ENCODE measurements at regions not wholly inside any gene's neighbourhood (a gene's known extent, or its start where the extent isn't known, plus 50 kb on each side); places are given as distances from the start of the nearest gene placed in this dataset.
"Not testable (repeated sequence)": the region's sequence is repeated elsewhere in the genome, so short reads cannot be mapped to it uniquely, and the experiment has no call there.

- DNase-seq = no peak
These were observed 1378.1 kb downstream of the EFNA5 start for GRCh38 chr5:106292654-106293053.

GRCh38 chr5:106290841-106291240 is 1379.9 kb downstream of the EFNA5 start:
- no peak for DNase-seq

DNA sequence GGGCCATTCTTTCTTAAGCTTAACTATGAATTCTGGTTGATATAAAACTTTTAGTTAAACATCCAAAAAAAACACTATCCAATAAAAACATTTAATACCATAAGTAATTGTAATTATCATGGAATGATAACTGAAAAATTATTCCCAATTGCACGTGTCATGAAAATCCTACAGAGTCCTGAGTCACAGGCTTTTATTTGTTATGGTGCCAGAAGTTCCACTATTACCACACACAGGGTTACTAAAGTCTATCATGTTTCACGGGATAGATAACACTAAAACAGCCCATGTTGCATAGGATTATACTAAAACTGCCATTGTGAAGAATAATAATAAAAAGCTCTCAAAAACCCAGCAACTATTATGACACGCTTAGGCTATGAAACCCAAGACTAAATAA is 1381.8 kb downstream of the EFNA5 start:
- DNase-seq = no peak

- no peak for DNase-seq
These were observed 1393.1 kb downstream of the EFNA5 start for GRCh38 chr5:106277540-106278096.

DNA sequence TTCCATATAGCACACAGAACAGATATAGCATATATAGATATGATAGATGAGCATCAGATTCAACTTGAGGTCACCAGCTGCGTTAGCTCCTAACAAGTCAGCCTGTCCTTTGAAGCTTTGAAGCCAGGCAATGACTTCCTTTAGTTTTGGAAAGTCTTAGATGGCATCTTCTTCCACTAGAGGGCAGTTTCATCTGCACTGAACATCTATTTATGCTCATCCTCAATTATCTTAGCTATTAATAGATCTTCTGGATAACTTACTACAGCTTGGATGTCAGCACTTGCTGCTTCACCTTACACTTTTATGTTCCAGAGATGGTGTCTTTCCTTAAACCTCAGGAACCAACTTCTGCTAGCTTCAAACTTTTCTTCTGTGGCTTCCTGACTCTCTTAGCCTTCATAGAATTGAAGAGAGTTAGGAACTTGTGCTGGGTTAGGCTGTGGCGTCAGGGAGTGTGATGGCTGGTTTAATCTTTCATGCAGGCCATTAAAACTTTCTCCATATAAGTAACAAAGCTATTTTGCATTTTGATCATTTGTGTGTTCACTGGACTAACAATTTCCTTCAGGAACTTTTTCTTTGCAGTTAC is 1401.4 kb downstream of the EFNA5 start:
- no peak for DNase-seq

DNA sequence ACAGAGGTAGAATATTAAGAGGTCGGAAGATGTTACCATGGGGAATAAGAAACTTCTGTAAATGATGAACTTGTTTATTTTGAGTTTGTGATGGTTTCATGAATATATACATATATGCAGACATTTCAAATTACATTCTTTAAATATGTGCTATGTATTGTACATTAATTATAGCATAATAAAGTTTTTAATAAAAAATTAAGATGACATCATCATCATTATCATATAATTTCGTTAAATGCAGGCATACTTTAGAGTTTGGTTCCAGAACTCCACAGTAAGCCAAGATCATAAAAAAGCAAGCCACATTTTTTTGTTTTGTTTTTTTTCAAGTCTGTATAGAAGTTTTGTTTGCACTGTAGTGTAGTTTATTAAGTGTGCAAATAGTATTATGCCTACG is 1403.5 kb downstream of the EFNA5 start:
- DNase-seq = no peak

GRCh38 chr5:106262395-106262794 is 1408.3 kb downstream of the EFNA5 start:
- no peak for DNase-seq

DNA sequence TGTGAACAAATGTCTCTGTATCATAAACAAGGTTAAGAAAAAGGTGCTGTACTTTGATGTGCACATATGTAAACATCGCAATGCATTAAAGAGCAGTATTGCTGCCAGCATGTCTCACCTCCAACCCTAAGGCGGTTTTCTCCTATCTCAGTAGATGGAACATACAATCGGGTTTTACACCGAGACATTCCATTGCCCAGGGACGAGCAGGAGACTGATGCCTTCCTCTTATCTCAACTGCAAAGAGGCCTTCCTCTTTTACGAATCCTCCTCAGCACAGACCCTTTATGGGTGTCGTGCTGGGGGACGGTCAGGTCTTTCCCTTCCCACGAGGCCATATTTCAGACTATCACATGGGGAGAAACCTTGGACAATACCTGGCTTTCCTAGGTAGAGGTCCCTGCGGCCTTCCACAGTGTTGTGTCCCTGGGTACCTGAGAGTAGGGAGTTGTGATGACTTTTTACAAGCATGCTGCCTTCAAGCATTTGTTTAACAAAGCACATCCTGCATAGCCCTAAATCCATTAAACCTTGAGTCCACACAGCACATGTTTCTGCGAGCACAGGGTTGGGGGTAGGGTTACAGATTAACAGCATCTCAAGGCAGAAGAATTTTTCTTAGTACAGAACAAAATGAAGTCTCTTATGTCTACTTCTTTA is 1411.2 kb downstream of the EFNA5 start:
- DNase-seq = not testable (repeated sequence)

DNA sequence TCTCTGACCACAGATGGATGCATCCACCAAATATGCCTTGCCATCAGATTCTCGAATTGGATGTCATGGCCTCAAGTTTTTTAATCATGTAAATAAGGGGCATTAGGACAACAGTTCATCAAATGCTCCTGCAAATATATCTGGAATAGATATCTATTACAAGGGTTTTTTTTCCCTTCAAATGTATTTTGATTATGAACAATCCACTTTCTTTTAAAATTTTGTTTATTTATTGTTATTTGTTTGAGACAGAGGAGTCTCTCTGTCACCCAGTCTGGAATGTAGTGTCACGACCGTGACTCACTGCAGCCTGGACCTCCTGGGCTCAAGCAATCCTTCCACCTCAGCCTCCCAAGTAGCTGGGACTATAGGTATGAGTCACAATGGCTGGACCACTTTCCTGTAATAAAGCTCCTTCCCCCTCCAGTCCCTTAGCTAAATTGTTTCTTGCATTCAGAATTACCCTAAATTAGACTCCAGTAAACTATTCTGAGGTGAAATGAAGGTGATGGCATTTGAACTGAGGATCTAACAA is 1412.1 kb downstream of the EFNA5 start:
- no peak for DNase-seq

DNA sequence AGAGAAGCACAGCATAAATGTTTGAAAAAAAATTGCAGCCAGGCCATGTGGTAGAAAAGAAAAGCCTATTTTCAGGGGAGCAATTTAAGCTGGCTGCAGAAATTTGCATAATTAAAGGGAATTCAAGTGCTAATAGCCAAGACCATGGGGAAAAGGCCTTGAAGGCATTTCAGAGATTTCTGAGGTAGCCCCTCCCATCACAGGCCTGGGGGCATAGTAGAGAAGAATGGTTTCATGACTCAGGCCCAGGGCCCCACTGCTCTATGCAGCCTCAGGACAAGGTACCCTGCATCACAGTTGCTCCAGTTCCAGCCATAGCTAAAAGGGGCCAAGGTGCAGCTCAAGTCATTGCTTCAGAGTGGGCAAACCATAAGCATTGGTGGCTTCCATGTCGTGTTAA is 1416.0 kb downstream of the EFNA5 start:
- DNase-seq = no peak

GRCh38 chr5:106246044-106246745 is 1424.5 kb downstream of the EFNA5 start:
- not testable (repeated sequence) for DNase-seq

DNA sequence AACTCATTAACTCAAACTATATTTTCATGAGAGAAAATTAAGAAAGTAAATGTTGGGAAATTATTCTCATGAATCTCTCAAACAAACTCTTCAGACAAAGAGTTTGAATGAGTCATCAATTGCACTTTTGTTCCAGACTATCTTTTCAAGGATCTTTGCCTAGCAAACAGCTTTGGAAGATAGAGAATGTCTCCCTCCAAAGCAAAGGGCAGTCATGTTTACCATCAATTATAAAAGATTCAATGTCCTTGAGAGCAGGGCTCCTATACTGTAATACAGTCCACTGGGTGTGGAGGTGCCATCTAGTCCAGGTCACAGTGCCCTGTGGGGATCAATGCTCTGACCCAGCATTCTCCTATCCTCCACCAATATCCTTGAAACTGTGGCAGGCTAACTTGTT is 1429.3 kb downstream of the EFNA5 start:
- DNase-seq = no peak

DNA sequence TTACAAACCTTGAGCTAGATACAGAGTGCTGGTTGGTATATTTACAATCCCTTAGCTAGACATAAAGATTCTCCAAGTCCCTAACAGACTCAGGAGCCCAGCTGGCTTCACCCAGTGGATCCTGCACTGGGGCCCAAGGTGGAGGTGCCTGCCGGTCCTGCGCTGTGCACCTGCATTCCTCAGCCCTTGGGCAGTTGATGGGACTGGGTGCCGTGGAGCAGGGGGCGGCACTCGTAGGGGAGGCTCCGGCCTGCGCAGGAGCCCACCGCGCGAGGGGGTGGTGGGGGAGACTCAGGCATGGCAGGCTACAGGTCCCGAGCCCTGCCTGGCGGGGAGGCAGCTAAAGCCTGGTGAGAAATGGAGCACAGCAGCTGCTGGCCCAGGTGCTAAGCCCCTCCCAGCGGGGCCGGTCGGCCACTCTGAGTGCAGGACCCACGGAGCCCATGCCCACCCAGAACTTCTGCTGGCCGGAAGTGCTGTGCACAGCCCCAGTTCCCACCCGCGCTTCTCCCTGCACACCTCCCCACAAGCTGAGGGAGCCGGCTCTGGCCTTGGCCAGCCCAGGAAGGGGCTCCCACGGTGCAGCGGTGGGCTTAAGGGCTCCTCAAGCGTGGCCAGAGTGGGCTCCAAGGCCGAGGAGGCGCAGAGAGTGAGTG is 1464.7 kb downstream of the EFNA5 start:
- DNase-seq = no peak

DNA sequence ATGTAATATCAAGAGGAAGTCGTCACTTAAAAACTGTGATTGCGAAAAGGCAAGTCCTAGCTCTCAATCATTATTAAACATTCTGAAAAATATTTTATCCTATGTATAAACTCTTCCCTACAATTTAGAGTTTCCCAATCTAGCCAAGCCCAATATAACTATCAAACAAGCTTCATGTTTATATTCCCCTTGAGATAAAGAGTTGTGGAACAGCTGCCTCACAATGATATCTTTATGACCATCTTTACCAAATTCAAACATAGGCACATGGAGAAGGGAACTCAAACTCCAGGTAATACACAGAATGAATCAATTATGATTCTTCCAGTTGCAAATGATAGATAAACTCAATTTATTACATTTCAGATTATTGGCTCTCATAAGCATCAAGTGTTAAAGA is 1468.7 kb downstream of the EFNA5 start:
- DNase-seq = no peak

DNA sequence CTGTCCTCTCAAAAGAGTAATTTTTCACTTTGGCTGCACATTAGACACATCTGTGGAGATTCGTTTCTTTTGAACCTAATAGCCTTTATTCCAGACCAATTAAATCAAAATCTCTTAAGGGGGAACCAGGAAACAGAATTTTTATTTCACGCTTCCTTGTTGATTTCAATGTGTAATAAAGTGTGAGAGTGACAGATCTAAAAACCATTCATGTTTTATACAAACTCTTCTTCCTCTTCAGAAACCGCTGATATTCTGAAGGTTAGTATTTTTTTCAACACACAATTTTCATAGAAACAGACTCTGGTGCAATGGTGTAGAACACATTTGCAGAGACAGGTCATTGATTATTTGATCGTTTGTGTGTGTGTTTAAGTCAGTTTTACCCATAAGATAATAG is 1469.8 kb downstream of the EFNA5 start:
- DNase-seq = peak; percentile 23

DNA sequence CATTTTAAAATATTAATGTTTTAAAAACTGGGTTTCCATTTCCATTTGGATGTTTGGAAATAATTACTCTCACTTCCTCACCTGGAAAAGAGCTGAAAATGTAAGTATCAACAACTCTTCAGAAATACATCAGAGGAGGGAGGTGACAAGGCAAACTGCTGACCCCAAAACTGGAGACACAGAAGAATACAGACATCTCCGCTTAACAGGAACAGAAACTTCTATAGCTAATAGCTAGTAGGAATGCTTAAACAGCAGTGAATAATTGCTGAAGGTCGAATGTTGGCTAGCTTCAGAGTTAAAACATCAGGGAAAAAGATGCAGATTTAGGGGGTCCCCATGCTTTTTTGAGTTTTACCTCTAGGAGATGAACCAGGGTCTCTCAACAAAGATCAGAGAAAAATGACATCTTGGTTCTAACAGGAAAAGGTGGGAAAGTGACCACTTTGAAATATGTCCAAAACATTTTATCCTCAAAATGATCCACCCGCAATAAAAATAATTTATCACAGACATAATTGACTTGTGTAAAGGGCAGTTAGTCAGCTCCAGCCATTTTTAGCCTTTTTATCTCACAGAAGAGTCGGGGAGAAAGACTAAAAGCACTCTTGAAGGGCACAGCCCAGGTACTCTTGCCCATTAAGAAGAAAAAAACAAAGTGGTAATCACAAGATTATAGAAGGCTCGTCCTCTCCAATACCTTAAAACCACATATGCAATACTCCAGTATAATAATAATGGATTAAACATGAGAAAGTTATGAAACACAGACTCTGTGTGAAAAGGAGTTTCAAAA is 1474.9 kb downstream of the EFNA5 start:
- no peak for DNase-seq

GRCh38 chr5:106189121-106189809 is 1481.5 kb downstream of the EFNA5 start:
- DNase-seq = no peak

GRCh38 chr5:106185661-106186081 is 1485.1 kb downstream of the EFNA5 start:
- no peak for DNase-seq

DNA sequence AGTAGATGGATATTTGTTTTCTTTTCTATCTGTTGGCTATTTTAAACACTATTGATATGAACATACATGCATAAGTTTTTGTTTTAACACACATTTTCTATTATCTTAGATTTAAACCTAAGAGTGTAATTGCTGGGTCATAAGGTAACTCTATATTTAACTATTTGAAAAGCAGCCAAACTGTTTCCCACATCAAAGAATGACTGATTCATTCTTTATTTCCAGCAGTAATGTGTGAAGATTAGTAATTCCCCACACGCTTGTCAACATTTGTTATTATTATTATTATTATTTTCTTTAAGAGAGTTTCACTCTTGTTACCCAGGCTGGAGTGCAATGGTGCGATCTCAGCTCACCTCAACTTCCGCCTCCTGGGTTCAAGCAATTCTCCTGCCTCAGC is 1495.8 kb downstream of the EFNA5 start:
- DNase-seq = no peak

- no peak for DNase-seq
These were observed 1497.8 kb downstream of the EFNA5 start for GRCh38 chr5:106172681-106173532.

DNA sequence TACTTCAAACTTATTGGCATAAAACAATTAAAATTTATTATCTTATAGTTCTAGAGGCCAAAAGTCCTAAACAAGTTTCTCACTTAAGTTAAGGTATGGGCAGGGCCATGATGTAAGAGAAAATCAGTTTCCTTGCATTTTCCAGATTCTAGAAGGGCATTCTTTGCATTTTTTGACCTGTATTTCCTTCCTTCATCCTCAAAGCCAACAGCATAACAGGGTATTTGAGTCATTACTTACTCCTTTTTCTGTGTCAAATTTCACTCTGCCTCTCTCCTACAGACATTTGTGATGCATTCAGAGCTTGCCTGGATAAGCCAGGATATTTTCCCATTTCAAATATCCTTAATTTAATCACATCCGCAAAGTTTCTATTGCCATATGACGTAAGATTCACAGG is 1499.0 kb downstream of the EFNA5 start:
- DNase-seq = no peak

Measured in retina (tissue), 1 donor.